Activated CD4-positive, CD25-positive, alpha-beta regulatory T cell treated with anti-CD3 and anti-CD28 coated beads, Interleukin-2, amount 50 U/mL, for 24 hours (primary cell): ENCODE measurements at regions not wholly inside any gene's neighbourhood (a gene's known extent, or its start where the extent isn't known, plus 50 kb on each side); places are given as distances from the start of the nearest gene placed in this dataset.

Source experiments
- ATAC-seq, 2 donors: fragments of 150-1000 bp; cut with Tn5 transposase; one replicate each; pipeline ENCODE4 v1.10.0; 2021; ENCODE audit warnings: mild to moderate bottlenecking in 1 of 2, moderate library complexity in 1 of 2

GRCh38 chr3:17936736-17937480 lies 194.5 kb upstream of the TBC1D5 start:
- ATAC-seq, result no peak

GRCh38 chr3:17935222-17935621 lies 192.8 kb upstream of the TBC1D5 start:
- no peak for ATAC-seq

GRCh38 chr3:17932136-17932771 lies 189.8 kb upstream of the TBC1D5 start:
- ATAC-seq, result no peak

DNA sequence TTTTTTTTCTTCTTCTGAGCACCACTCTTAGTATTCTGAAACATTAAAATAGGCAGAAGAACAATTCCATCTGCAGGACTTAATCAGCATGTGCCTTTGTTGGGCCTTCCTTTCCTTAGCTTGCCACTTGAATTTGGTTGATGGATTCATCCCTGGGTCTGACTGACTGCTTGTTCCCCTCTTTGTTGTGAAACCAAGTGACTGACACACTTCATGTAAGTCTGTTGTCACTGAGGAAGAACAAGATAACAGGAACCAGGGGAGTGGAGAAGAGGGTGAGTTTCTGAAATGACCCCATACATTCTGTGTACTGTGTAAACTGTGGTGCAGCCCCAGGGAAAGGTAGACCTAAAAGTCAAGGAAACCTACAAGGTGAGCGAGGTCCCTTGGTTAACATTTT lies 188.7 kb upstream of the TBC1D5 start:
- no peak for ATAC-seq

- no peak for ATAC-seq
Measured at GRCh38 chr3:17928502-17929145, 186.2 kb upstream of the TBC1D5 start.

GRCh38 chr3:17927036-17927435 lies 184.6 kb upstream of the TBC1D5 start:
- ATAC-seq, result no peak

- no peak for ATAC-seq
Measured at GRCh38 chr3:17915341-17915740, 172.9 kb upstream of the TBC1D5 start.

DNA sequence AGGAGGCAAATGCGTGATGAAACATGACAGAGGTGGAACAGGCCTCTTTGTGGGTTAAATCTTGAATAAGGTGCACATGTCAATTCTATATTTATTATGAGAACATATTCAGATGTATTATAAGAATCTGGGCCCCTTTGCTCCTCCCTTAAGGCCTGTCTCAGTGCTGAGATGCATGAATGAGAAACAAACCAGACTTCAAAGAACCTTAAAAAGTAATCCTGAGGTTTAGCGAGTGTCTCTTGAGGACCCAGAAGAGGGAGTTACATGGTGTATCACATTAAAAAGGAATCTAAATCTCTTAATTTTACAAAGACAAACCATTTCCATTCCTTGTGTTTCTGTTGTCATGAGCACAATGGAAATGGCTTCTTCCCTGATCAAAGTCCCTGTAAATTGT lies 170.9 kb upstream of the TBC1D5 start:
- no peak for ATAC-seq

GRCh38 chr3:17911986-17912760 lies 169.7 kb upstream of the TBC1D5 start:
- ATAC-seq, result no peak

GRCh38 chr3:17910922-17911321 lies 168.5 kb upstream of the TBC1D5 start:
- no peak for ATAC-seq

- ATAC-seq, result no peak
Measured at GRCh38 chr3:17909714-17910113, 167.3 kb upstream of the TBC1D5 start.

DNA sequence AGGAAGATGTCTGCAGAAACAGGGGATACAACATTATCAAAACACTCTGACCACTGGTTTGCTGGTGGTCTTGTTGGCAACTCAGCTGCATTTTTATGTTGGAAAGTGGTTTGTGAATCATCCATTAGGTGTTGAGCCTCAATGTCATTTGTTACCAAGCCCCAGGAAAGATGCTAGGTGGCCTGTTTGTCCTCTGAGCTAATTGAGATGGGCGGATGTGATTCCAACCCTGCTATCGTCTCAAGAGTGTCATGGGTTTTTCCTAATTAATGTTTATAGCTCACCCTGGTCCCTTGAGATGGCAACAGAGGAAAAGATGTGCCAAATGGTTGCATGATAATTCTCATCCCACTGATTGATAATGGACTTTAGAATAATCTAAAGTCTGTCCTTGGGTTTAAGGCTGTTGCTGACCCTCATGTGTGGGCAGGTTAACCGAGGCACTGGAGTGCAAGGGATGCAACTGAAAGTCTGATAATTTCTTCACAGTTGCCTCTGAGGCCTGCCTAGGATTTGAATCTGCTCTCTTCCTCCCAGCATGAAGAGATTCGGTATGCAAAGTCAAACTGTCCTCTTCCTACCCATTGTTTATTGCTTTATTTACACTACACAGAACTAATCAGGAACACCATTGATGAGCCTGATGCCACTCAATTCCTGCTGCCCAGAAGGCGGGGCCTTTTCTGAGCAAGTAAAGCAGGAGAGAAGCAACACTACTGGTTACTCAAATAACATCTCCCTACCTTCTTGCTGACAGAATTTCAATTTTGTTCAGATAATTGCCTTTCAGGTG lies 166.2 kb upstream of the TBC1D5 start:
- ATAC-seq, result no peak

GRCh38 chr3:17905996-17906395 lies 163.6 kb upstream of the TBC1D5 start:
- ATAC-seq, result no peak

GRCh38 chr3:17901893-17902292 lies 159.5 kb upstream of the TBC1D5 start:
- no peak for ATAC-seq

DNA sequence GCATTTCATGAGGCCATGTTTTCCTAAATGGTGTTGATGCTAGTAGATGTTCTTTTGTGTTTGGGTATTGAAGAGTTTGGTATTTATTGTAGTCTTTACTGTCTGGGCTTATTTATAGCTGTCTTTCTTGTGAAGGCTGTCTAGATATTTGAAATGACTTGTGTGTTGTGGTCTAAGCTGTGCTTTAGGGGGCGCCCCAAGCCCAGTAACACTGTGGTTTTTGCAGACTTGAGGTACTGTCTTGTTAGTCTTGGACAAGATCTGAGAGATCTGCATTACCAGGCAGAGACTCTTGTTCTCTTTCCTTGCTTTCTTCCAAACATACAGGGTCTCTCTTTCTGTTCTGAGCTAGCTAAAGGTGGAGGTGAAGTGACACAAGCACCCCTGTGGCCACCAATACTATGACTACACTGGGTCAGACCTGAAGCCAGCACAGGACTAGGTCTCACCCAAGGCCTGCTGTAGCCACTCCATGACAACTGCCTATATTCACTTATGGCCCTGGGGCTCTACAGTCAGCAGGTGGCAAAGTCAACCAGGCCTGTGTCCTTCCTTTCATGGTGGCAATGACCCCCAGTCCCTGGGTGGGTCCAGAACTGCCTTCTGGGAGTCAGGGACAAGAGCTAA lies 152.1 kb upstream of the TBC1D5 start:
- ATAC-seq, result peak in 1 of 2 donors; percentile 30

DNA sequence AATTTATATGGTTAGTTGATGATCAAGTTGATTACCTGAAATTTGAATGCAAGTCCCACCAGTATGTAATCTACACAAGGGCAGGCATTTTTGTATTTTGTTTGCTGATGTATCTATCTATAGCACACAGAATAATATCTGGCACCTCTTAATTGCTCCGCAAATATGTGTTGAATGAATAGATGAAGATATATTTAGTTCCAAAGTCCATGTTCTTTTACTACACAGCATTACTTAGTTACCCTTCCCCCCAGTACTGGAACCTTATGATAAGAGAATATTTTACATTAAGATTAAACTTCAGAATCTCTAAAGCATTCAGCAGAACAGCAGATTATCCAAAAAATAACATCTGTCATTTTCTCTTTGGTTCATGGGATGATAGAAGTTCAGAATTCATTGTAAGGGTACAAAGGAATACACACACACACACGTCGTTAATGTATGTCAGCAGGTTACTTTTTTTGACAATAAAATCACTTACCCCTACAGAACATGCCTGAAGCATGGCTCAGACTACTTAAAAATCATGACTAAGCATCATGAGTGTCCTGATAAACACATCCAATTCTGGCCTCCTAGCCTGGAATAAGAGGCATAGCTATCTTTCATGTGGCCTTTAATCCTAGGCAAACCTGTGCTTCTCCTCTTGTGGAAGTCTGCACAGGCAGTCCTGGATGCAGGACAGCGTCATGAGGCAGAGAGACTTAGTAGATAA lies 148.9 kb upstream of the TBC1D5 start:
- no peak for ATAC-seq

DNA sequence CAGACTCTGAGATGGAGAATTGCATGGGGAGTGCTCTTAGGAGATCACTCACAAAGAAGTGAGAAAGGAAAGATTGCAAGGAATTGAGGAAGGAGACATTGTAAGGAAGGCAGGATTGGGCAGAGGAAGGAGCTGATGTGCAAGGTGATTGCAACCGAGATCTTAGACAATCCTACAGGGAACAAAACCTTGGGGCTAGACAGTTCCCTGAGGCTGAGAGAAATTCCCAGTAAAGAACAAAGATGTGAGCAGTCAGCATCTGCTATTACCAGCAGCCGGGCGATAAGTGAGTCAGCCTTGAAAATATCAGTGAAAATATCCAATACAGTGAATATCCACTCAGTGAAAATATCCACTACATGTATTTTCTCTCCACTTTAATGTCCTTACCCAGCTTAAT lies 143.6 kb upstream of the TBC1D5 start:
- ATAC-seq, result no peak

DNA sequence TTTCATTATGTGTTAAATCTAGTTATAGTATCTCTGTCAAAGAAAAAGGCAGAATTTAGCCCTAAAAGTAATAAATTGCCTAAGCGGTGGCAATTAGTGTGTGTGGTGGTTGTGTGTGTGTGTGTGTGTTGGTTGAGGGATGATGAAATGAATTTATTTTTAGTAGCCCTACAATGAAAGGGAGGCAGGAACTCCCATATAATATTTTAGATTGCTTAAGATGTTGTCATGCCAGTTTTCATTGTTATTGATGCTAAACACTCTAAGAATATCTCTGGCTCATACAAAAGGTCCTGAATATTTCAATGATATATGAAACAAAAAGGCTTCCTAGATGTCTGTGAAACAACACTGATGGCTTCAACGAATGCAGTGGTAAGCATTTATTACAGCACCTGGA lies 140.6 kb upstream of the TBC1D5 start:
- ATAC-seq, result no peak

GRCh38 chr3:17877299-17877698 lies 134.9 kb upstream of the TBC1D5 start:
- ATAC-seq, result no peak

GRCh38 chr3:17874636-17875035 lies 132.2 kb upstream of the TBC1D5 start:
- no peak for ATAC-seq

GRCh38 chr3:17872457-17872856 lies 130.0 kb upstream of the TBC1D5 start:
- no peak for ATAC-seq
